UCSD-AML1 (cell line): ENCODE measurements at regions not wholly inside any gene's neighbourhood (a gene's known extent, or its start where the extent isn't known, plus 50 kb on each side); places are given as distances from the start of the nearest gene placed in this dataset.
A peak's percentile ranks its signal among the peaks of the same experiment; 100 is the strongest.

Experiments used
- DNase-seq: peaks from one replicate; lab custom pipeline; 2025; ENCODE audit not compliant: unreplicated experiment; lab: John Stamatoyannopoulos, UW

GRCh38 chr5:136425921-136426320, 60.6 kb upstream of the TRPC7 start:
- DNase-seq: no peak

- DNase-seq: peak; percentile 60
These were observed 59.7 kb upstream of the TRPC7 start for GRCh38 chr5:136424835-136425584.

- no peak for DNase-seq
These were observed 58.7 kb upstream of the TRPC7 start for GRCh38 chr5:136423944-136424606.

- DNase-seq: no peak
These were observed 55.0 kb upstream of the TRPC7 start for GRCh38 chr5:136420168-136420898.

GRCh38 chr5:136418301-136418700, 53.0 kb upstream of the TRPC7 start:
- DNase-seq: no peak
